A673 (cell line): ENCODE measurements at regions not wholly inside any gene's neighbourhood (a gene's known extent, or its start where the extent isn't known, plus 50 kb on each side); places are given as distances from the start of the nearest gene placed in this dataset.

Experiments used
- BruUV-seq: library from RNA; stranded (reverse); fragments of 400-500 nt; replicated peaks from 2 replicates; lab custom pipeline; 2021; lab: Mats Ljungman, UMichigan
- CTCF ChIA-PET: fragments of 300-600 bp; sonication (Branson Sonifier 250); formaldehyde crosslinking; loops from one replicate; lab custom pipeline; 2022; ENCODE audit warnings: antibody characterized with exemption; lab: Charles Lee
- POLR2A ChIA-PET: fragments of 300-600 bp; sonication (Branson Sonifier 250); formaldehyde crosslinking; loops from one replicate; lab custom pipeline; 2022; ENCODE audit warnings: antibody characterized with exemption; ENCODE audit not compliant: low non-redundant PET; lab: Charles Lee
- DNase-seq: peaks from one replicate; pipeline ENCODE4 v3.0.0-alpha.2; 2015; ENCODE audit warnings: low spot score
- H3K27ac ChIP-seq: fragments of 200-600 bp; sonication (generic); 2 replicates; pipeline ENCODE4 v1.5.1; 2016; ENCODE audit warnings: mixed run types, low read depth, mild to moderate bottlenecking, mixed read lengths, antibody characterized with exemption, low read length; ENCODE audit not compliant: poor library complexity, severe bottlenecking
- H3K27me3 ChIP-seq: fragments of 200-600 bp; sonication (generic); replicated peaks from 2 replicates; pipeline ENCODE4 v1.6.1; 2017; ENCODE audit warnings: mixed run types, low read depth, mild to moderate bottlenecking, mixed read lengths, antibody characterized with exemption, low read length; ENCODE audit not compliant: insufficient read depth, poor library complexity
- H3K36me3 ChIP-seq: fragments of 200-600 bp; sonication (generic); 2 replicates; pipeline ENCODE4 v1.6.1; 2016; ENCODE audit warnings: mixed run types, mild to moderate bottlenecking, mixed read lengths, antibody characterized with exemption, low read length; ENCODE audit not compliant: insufficient read depth, poor library complexity, severe bottlenecking
- H3K4me1 ChIP-seq: fragments of 200-600 bp; sonication (generic); 2 replicates; pipeline ENCODE4 v1.6.1; 2017; ENCODE audit warnings: mixed run types, mild to moderate bottlenecking, mixed read lengths, antibody characterized with exemption, low read length; ENCODE audit not compliant: insufficient read depth, poor library complexity, severe bottlenecking
- H3K4me3 ChIP-seq: fragments of 200-600 bp; sonication (generic); 2 replicates; pipeline ENCODE4 v1.5.1; 2016; ENCODE audit warnings: low read depth, mixed run types, mild to moderate bottlenecking, mixed read lengths, low read length; ENCODE audit not compliant: poor library complexity, severe bottlenecking
- H3K9me3 ChIP-seq: fragments of 200-600 bp; sonication (generic); 2 replicates; pipeline ENCODE4 v1.6.1; 2016; ENCODE audit warnings: mixed run types, low read depth, mild to moderate bottlenecking, mixed read lengths, antibody characterized with exemption, low read length; ENCODE audit not compliant: poor library complexity, severe bottlenecking
- EZH2 ChIP-seq: fragments of 200-600 bp; sonication (generic); IDR thresholded peaks from 2 replicates; pipeline ENCODE4 v1.6.1; 2017; ENCODE audit warnings: borderline replicate concordance, low read depth, mild to moderate bottlenecking, mixed read lengths, antibody characterized with exemption, low read length; ENCODE audit not compliant: poor library complexity, severe bottlenecking
- intact Hi-C: fragments of 100-400 bp; cut with micrococcal nuclease; formaldehyde crosslinking; loops from one replicate; pipeline ENCODE4 v1.10.0; 2022; ENCODE audit not compliant: unreplicated experiment
- TF ChIP-seq, protein P1 (sequence below): fragments of 300-800, 200-600 bp; sonication (generic); conservative IDR thresholded peaks from 2 replicates; pipeline ENCODE4 v1.5.1; 2017; ENCODE audit warnings: low read depth, mild to moderate bottlenecking, antibody characterized with exemption, low read length, moderate library complexity, mixed read lengths

DNA sequence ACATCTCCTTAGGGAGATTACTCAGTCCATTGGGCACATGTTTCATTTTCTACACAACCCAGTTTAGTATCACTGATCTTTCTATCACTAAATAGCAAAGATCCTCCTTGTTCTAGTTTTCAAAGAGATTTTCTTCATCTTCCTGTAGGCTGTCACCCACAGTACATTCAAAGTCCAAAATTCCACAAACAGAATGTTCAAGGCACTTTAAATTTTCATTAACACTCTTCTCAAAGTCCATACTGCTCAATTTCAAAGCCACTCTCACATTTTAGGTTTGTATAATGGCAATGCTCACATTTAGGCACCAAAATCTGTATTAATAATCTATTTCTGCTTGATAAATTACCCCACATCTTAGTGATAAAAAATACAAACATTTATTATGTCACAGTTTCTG is 152.8 kb downstream of the FSIP2 start:
- Histone ChIP-seq H3K27me3 (no peaks in the 10 kb centered on the region), H3K27ac (no peak overlapping the region), H3K9me3 (no peaks in the 10 kb centered on the region), H3K36me3 (no peaks in the 10 kb centered on the region), H3K4me1 (no peaks in the 10 kb centered on the region), H3K4me3 (no peak overlapping the region)
- BruUV-seq, result no TSS peak
- CTCF ChIA-PET, result no interaction called here
- intact Hi-C loops, result no loop called here
- DNase-seq, result no peak
- no peak for TF ChIP-seq EZH2
- TF ChIP-seq, protein P1, sequence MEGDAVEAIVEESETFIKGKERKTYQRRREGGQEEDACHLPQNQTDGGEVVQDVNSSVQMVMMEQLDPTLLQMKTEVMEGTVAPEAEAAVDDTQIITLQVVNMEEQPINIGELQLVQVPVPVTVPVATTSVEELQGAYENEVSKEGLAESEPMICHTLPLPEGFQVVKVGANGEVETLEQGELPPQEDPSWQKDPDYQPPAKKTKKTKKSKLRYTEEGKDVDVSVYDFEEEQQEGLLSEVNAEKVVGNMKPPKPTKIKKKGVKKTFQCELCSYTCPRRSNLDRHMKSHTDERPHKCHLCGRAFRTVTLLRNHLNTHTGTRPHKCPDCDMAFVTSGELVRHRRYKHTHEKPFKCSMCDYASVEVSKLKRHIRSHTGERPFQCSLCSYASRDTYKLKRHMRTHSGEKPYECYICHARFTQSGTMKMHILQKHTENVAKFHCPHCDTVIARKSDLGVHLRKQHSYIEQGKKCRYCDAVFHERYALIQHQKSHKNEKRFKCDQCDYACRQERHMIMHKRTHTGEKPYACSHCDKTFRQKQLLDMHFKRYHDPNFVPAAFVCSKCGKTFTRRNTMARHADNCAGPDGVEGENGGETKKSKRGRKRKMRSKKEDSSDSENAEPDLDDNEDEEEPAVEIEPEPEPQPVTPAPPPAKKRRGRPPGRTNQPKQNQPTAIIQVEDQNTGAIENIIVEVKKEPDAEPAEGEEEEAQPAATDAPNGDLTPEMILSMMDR, result no peak
- POLR2A ChIA-PET, result no interaction called here

DNA sequence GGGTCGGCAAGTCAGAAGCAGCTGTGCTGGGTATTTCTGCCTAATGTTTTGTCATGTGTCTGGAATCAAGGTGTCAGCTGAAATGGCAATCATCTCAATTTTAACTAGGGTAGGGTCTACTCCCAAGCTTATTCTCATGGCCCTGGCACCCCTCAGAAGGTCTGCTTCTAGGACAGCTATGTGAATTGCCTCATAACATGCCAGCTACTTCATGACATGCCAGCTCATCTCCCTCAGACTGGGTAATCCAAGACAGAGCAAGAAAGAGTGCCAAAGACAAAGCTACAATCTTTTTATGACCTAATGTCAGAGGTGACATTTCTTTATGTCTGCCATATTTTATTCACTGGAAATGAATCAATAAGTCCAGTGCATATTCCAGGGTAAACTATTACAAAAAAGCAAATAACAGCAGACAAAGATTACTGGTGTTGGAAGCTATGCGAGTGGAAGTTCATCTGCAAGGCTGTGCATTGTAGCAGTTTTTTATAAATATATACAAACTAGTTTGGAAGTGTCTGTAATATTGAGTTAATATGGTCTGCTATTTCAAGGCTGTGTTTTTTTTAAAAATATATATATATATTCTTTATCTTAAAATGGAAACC is 153.3 kb downstream of the FSIP2 start:
- Histone ChIP-seq H3K4me3 (no peak overlapping the region), H3K4me1 (no peaks in the 10 kb centered on the region), H3K36me3 (no peaks in the 10 kb centered on the region), H3K27ac (no peak overlapping the region), H3K27me3 (no peaks in the 10 kb centered on the region), H3K9me3 (no peaks in the 10 kb centered on the region)
- CTCF ChIA-PET, result no interaction called here
- BruUV-seq, result no TSS peak
- DNase-seq, result no peak
- POLR2A ChIA-PET, result no interaction called here
- TF ChIP-seq EZH2, result no peak
- TF ChIP-seq, protein P1, result no peak
- intact Hi-C loops, result no loop called here

DNA sequence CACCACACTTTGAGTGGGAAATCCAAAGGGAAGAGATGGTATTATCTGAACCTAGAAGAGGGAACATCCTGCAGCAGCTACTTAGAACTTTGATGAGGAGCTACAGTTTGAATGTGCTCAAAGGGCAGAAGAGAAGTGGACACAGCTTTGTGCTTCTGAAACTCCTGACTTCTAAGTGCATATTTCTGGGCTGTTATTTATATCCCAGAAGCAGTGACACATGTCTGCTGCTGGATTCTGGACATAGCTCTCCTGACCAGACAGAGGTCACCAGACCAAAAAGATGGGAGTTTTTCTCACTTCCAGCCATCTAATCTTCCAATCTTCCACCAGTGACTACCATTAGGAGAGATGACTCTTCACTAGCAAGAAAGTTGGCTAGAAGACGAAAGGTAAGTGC is 153.9 kb downstream of the FSIP2 start:
- intact Hi-C loops, result no loop called here

More for the DNA sequence above, 153.9 kb downstream of the FSIP2 start:
- Histone ChIP-seq H3K27me3 (no peaks in the 10 kb centered on the region), H3K36me3 (no peaks in the 10 kb centered on the region), H3K27ac (no peak overlapping the region), H3K9me3 (no peaks in the 10 kb centered on the region), H3K4me1 (no peaks in the 10 kb centered on the region), H3K4me3 (no peak overlapping the region)
- ChIA-PET POLR2A (no interaction called here), CTCF (no interaction called here)
- TF ChIP-seq, protein P1, result no peak
- no peak for TF ChIP-seq EZH2
- BruUV-seq, result no TSS peak
- DNase-seq, result no peak
